Nucleus accumbens (tissue), 56 donors: ENCODE measurements at regions not wholly inside any gene's neighbourhood (a gene's known extent, or its start where the extent isn't known, plus 50 kb on each side); places are given as distances from the start of the nearest gene placed in this dataset.

Source experiments
- DNase-seq, 56 donors: peaks; one replicate each; lab custom pipeline; 2025; lab: John Stamatoyannopoulos, UW

- no peak for DNase-seq
Observed at GRCh38 chr3:116630494-116630893, 79.1 kb upstream of the TUSC7 start.

DNA sequence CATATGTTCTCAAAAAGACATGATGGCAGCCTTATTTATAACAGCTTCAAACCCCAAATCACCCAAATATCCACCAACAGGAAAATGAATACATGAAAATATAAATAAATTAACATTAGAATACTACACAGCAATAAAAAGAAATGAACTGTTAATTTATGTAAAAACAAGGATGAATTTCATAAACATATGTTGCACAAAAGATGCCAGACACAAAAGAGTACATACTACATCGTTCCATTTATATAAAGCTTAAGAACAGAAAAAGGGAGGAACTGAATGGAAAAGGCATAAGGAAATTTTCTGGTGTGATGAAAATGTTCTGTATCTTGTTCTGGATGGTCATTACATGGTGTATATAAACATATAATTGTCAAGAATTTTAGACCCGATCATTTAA, 69.9 kb upstream of the TUSC7 start:
- no peak for DNase-seq

DNA sequence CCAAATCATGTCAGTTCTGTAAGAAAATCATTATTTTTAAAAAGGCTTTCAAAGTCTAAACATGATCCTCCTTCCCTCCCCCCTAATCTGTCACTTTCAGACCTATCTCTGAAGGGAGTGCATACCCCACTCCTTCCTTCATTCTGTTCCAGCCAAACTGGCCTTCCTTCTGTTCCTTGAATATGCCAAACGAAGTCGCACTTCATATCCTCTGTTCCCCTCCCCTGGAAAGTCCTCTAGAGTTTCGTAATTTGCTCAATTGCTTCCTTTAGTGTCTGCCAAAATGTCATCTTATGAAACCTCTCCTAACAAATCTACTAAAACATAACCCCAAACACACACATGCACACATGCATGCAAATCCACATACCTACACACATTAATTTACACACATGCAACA, 69.5 kb upstream of the TUSC7 start:
- no peak for DNase-seq

DNA sequence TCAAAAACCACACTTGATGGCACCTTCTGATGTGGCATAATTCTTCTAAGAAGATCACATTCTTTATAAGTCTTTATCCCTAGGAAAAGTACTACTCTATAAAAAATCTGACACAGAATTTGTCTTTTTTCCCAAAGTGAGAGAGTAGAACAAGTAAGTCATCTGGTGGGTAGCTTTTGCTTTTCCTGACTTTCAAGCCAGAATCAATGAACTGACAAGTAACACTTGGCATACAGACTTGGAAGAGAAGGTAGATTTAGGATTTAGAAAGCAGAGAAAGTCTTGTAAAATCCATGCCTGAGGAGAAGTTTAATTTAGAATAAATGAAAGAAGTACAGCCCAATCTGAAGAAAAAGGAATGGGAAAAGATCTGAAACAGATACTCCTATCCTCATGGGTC, 66.6 kb upstream of the TUSC7 start:
- DNase-seq = no peak

DNA sequence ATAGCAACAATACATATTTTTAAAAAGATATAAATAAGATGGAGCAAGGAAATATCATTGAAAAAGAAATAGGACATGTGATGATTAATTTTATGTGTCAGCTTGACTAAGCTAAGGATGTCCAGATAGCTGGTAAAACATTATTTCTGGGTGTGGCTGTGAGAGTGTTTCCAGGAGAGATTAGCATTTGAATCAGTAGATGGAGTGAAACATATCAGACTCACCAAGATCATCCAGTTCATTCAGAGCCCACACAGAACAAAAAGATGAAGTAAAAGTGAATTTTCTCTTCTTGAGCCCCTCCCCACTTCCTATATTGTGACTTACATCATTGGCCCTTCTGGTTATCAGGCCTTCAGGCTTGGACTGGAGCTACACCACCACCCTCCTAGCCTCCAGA, 61.6 kb upstream of the TUSC7 start:
- DNase-seq = no peak
